Germinal center (tissue), 1 donor: ENCODE measurements at regions not wholly inside any gene's neighbourhood (a gene's known extent, or its start where the extent isn't known, plus 50 kb on each side); places are given as distances from the start of the nearest gene placed in this dataset.

Source experiments
- DNase-seq: peaks from one replicate; pipeline ENCODE4 v3.0.0; 2012; ENCODE audit warnings: mixed read lengths, low spot score

GRCh38 chr21:28459193-28459592 is 533.5 kb downstream of the LTN1 start:
- DNase-seq = no peak

GRCh38 chr21:28458446-28458845 is 534.2 kb downstream of the LTN1 start:
- DNase-seq = peak; percentile 6

- DNase-seq = no peak
Measured at GRCh38 chr21:28455253-28455600, 537.5 kb downstream of the LTN1 start.

GRCh38 chr21:28454564-28455252 is 538.0 kb downstream of the LTN1 start:
- no peak for DNase-seq

GRCh38 chr21:28447462-28447861 is 545.2 kb downstream of the LTN1 start:
- DNase-seq = no peak

GRCh38 chr21:28445141-28445830 is 547.4 kb downstream of the LTN1 start:
- DNase-seq = no peak

- no peak for DNase-seq
Measured at GRCh38 chr21:28444557-28444956, 548.1 kb downstream of the LTN1 start.

- DNase-seq = no peak
Measured at GRCh38 chr21:28444111-28444510, 548.6 kb downstream of the LTN1 start.

- DNase-seq = no peak
Measured at GRCh38 chr21:28442624-28443023, 550.1 kb downstream of the LTN1 start.

GRCh38 chr21:28442085-28442484 is 550.6 kb downstream of the LTN1 start:
- DNase-seq = no peak

GRCh38 chr21:28439788-28440187 is 552.9 kb downstream of the LTN1 start:
- DNase-seq = no peak

- DNase-seq = no peak
Measured at GRCh38 chr21:28439251-28439650, 553.4 kb downstream of the LTN1 start.

- DNase-seq = no peak
Measured at GRCh38 chr21:28437061-28437460, 555.6 kb downstream of the LTN1 start.

- no peak for DNase-seq
Measured at GRCh38 chr21:28436286-28436932, 556.3 kb downstream of the LTN1 start.

- no peak for DNase-seq
Measured at GRCh38 chr21:28431527-28432200, 561.0 kb downstream of the LTN1 start.

GRCh38 chr21:28431022-28431421 is 561.7 kb downstream of the LTN1 start:
- no peak for DNase-seq

- DNase-seq = no peak
Measured at GRCh38 chr21:28429161-28429560, 563.5 kb downstream of the LTN1 start.

- DNase-seq = no peak
Measured at GRCh38 chr21:28427394-28428022, 565.2 kb downstream of the LTN1 start.

GRCh38 chr21:28426545-28426944 is 566.1 kb downstream of the LTN1 start:
- no peak for DNase-seq

- DNase-seq = no peak
Measured at GRCh38 chr21:28423521-28424190, 569.0 kb downstream of the LTN1 start.

GRCh38 chr21:28421716-28422524 is 570.8 kb downstream of the LTN1 start:
- no peak for DNase-seq
